AG04449 (cell line): ENCODE measurements at regions not wholly inside any gene's neighbourhood (a gene's known extent, or its start where the extent isn't known, plus 50 kb on each side); places are given as distances from the start of the nearest gene placed in this dataset.

ENCODE experiments used
- CTCF ChIA-PET: fragments of 350-600 bp; formaldehyde crosslinking; extraction: SDS; loops from one replicate; lab custom pipeline; 2021; ENCODE audit warnings: antibody characterized with exemption; lab: Yijun Ruan, JAX
- POLR2A ChIA-PET: fragments of 400-600, 350-600 bp; formaldehyde crosslinking; extraction: SDS; loops from one replicate; lab custom pipeline; 2020; ENCODE audit warnings: antibody characterized with exemption, inconsistent platforms; lab: Yijun Ruan, JAX
- DNase-seq: peaks from one replicate; pipeline ENCODE4 v3.0.0-alpha.2; 2010; ENCODE audit warnings: low read depth, low spot score
- H3K4me3 ChIP-seq: 2 replicates; pipeline ENCODE4 v1.5.1; 2011; ENCODE audit warnings: low read depth, mild to moderate bottlenecking, control low read depth, low read length
- TF ChIP-seq, protein P1 (sequence below): IDR thresholded peaks from one replicate; pipeline ENCODE4 v1.5.1; 2011; ENCODE audit warnings: mild to moderate bottlenecking, moderate library complexity, low read length, control low read depth, inconsistent platforms; ENCODE audit not compliant: insufficient read depth; ENCODE audit errors: missing control alignments

DNA sequence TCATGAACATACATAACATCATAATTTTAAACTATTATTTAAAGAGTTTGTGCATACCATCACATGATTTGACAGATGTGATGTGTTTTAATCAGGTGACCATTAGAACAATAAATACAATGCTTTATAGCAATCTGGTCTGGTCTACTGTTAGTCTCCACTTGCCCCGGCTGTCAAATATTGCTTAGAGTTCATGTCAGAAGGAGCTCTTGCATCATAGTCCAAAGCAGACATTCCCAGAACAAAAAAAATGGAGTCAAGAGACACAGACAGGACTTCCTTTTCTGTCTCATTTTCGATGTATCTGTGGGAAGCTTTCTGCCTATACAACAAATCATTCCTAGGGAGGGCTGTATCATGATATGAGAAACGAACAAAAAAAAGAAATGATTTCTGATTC is 979.2 kb upstream of the WWC1 start:
- no peak overlapping the region for H3K4me3 ChIP-seq
- TF ChIP-seq, protein P1, sequence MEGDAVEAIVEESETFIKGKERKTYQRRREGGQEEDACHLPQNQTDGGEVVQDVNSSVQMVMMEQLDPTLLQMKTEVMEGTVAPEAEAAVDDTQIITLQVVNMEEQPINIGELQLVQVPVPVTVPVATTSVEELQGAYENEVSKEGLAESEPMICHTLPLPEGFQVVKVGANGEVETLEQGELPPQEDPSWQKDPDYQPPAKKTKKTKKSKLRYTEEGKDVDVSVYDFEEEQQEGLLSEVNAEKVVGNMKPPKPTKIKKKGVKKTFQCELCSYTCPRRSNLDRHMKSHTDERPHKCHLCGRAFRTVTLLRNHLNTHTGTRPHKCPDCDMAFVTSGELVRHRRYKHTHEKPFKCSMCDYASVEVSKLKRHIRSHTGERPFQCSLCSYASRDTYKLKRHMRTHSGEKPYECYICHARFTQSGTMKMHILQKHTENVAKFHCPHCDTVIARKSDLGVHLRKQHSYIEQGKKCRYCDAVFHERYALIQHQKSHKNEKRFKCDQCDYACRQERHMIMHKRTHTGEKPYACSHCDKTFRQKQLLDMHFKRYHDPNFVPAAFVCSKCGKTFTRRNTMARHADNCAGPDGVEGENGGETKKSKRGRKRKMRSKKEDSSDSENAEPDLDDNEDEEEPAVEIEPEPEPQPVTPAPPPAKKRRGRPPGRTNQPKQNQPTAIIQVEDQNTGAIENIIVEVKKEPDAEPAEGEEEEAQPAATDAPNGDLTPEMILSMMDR, result no peak
- CTCF ChIA-PET, result no interaction called here
- POLR2A ChIA-PET, result no interaction called here
- no peak for DNase-seq

DNA sequence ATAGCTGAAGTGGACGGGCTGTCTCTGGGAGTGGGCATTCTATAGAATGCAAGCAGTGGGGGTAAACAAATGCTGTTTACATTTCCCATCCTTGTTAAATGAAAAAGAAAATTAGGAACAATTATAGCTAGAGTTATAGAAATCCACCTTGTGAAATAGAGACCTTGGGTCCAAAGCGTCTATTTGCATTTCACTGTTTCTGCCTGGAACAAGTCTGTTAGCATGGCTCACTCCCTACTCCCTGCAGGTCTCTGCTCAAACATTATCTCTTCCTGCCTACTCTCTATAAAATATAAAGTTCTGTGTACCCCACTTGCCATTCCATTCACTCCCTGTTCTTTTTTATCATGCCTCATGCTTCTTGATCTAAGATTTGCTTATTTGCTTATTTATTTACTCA is 975.7 kb upstream of the WWC1 start:
- TF ChIP-seq, protein P1, result no peak
- DNase-seq, result no peak
- ChIA-PET CTCF (no interaction called here), POLR2A (no interaction called here)
- no peak overlapping the region for H3K4me3 ChIP-seq

DNA sequence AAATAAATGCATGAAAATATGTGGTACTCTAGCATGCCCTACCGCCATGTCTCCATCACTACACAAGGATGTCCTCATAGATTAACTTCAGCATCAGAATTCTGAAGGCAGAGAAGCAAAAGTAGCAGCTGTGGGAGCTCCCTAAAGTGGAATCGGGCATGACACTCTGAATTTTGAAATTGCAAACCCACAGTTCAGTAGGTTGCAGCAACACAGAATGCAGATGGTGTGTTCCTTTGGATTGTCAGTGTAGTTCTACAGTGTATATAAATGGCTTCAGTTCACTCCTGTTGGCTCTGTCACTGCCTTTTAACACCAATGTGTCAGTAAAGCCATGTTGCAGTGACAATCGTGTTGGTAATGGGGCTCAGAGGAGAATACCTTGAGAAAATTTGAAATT is 973.6 kb upstream of the WWC1 start:
- ChIA-PET CTCF (no interaction called here), POLR2A (no interaction called here)
- TF ChIP-seq, protein P1, result no peak
- no peak overlapping the region for H3K4me3 ChIP-seq
- no peak for DNase-seq

DNA sequence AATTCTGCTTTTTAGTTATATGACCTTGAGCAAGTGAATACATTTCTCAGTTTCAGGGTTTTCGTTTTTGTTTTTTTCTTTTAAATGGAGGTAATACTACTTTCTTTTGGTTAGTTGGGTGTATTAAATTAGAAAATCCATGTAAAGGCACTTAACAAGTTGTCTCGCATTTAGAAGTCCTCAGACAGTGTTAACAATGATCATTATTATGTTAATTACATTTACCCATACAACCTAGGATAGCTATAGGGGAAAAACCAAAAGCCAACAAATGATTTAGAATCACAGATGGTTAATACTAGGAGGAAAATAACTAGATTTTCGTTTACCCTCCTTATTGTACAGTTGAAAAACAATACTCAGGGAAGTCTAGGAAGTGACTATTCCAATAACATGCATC is 972.2 kb upstream of the WWC1 start:
- TF ChIP-seq, protein P1, result no peak
- POLR2A ChIA-PET, result no interaction called here
- H3K4me3 ChIP-seq, result no peak overlapping the region
- CTCF ChIA-PET, result no interaction called here
- no peak for DNase-seq

DNA sequence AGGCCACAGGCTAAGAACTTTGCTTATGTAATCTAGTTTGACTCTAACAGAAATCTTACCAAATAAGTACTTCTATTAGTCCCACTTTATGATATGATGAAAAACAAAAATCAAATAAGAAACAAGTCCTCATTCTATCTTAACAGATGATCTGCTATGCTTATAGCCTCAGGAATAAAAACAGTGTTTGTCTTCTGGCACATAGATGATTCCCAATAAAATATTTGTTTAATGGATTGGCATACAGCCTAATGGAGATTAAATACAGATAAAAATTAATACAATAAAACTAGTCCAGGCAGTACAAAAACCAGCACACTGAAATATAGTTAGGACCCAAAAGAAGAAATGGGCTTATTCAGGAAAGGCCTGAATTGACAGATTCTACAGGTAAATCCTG is 971.4 kb upstream of the WWC1 start:
- TF ChIP-seq, protein P1, result no peak
- ChIA-PET CTCF (no interaction called here), POLR2A (no interaction called here)
- no peak overlapping the region for H3K4me3 ChIP-seq
- DNase-seq, result no peak

DNA sequence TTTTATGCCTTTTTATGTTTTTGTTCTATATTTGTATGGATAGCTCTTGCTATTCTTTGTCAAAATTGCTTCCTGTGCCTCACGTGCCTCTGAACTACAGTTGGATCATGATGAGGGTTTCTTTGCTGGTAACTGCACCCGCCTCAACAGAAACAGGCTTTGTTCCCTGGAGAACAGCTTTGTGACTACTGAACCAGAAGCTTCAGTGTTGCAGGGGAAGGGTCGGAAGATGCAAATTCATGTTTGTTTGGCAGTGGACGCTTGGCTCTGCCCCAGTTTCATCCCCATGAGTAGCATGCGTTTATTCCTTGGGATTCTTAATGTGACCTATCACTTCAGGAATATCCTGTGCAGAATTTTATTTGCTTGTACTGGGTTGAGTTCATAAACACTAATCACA is 959.1 kb upstream of the WWC1 start:
- CTCF ChIA-PET, result no interaction called here
- no peak for DNase-seq
- TF ChIP-seq, protein P1, result no peak
- H3K4me3 ChIP-seq, result no peak overlapping the region
- POLR2A ChIA-PET, result no interaction called here
